ENCODE measurements at regions not wholly inside any gene's neighbourhood (a gene's known extent, or its start where the extent isn't known, plus 50 kb on each side); places are given as distances from the start of the nearest gene placed in this dataset.
"Not testable (repeated sequence)": the region's sequence is repeated elsewhere in the genome, so short reads cannot be mapped to it uniquely, and the experiment has no call there.

GRCh38 chrX:27136325-27136724 is 326.8 kb downstream of the PPP4R3C start:
- DNase-seq = no peak

- DNase-seq = no peak
These were observed 330.3 kb downstream of the PPP4R3C start for GRCh38 chrX:27132862-27133261.

GRCh38 chrX:27087176-27087575 is 376.0 kb downstream of the PPP4R3C start:
- DNase-seq = not testable (repeated sequence)

GRCh38 chrX:27086237-27086636 is 376.9 kb downstream of the PPP4R3C start:
- no peak for DNase-seq

- DNase-seq = no peak
These were observed 377.8 kb downstream of the PPP4R3C start for GRCh38 chrX:27085346-27085745.

- no peak for DNase-seq
These were observed 384.8 kb downstream of the PPP4R3C start for GRCh38 chrX:27078371-27078770.

- DNase-seq = no peak
These were observed 405.3 kb downstream of the PPP4R3C start for GRCh38 chrX:27057883-27058282.

GRCh38 chrX:27039332-27039731 is 423.8 kb downstream of the PPP4R3C start:
- no peak for DNase-seq

- peak; percentile 86 for DNase-seq
These were observed 454.7 kb downstream of the PPP4R3C start for GRCh38 chrX:27008486-27008885.

- DNase-seq = no peak
These were observed 463.5 kb downstream of the PPP4R3C start for GRCh38 chrX:26999634-27000033.

- DNase-seq = no peak
These were observed 504.9 kb downstream of the PPP4R3C start for GRCh38 chrX:26958261-26958660.

- DNase-seq = no peak
These were observed 509.1 kb downstream of the PPP4R3C start for GRCh38 chrX:26954029-26954428.

- no peak for DNase-seq
These were observed 510.9 kb downstream of the PPP4R3C start for GRCh38 chrX:26952213-26952612.

- no peak for DNase-seq
These were observed 535.7 kb downstream of the PPP4R3C start for GRCh38 chrX:26927419-26927818.

GRCh38 chrX:26925088-26925487 is 538.1 kb downstream of the PPP4R3C start:
- peak; percentile 20 for DNase-seq

GRCh38 chrX:26922278-26922677 is 540.9 kb downstream of the PPP4R3C start:
- DNase-seq = no peak

GRCh38 chrX:26918631-26919030 is 544.5 kb downstream of the PPP4R3C start:
- no peak for DNase-seq

GRCh38 chrX:26916991-26917390 is 546.1 kb downstream of the PPP4R3C start:
- no peak for DNase-seq

GRCh38 chrX:26915064-26915463 is 548.1 kb downstream of the PPP4R3C start:
- no peak for DNase-seq

GRCh38 chrX:26914232-26914631 is 548.9 kb downstream of the PPP4R3C start:
- DNase-seq = no peak

GRCh38 chrX:26911785-26912184 is 551.4 kb downstream of the PPP4R3C start:
- not testable (repeated sequence) for DNase-seq

- no peak for DNase-seq
These were observed 553.4 kb downstream of the PPP4R3C start for GRCh38 chrX:26909728-26910127.

- no peak for DNase-seq
These were observed 554.9 kb downstream of the PPP4R3C start for GRCh38 chrX:26908218-26908617.

GRCh38 chrX:26889574-26889973 is 573.6 kb downstream of the PPP4R3C start:
- no peak for DNase-seq

GRCh38 chrX:26873736-26874135 is 589.4 kb downstream of the PPP4R3C start:
- no peak for DNase-seq

GRCh38 chrX:26871967-26872366 is 591.2 kb downstream of the PPP4R3C start:
- no peak for DNase-seq
